LNCAP (cell line): ENCODE measurements at regions not wholly inside any gene's neighbourhood (a gene's known extent, or its start where the extent isn't known, plus 50 kb on each side); places are given as distances from the start of the nearest gene placed in this dataset.

ENCODE experiments used
- TF ChIP-seq, protein P1 (sequence below): fragments of 450-650 bp; IDR thresholded peaks from 2 replicates; pipeline ENCODE4 v1.5.1; 2017; ENCODE audit warnings: mild to moderate bottlenecking

DNA sequence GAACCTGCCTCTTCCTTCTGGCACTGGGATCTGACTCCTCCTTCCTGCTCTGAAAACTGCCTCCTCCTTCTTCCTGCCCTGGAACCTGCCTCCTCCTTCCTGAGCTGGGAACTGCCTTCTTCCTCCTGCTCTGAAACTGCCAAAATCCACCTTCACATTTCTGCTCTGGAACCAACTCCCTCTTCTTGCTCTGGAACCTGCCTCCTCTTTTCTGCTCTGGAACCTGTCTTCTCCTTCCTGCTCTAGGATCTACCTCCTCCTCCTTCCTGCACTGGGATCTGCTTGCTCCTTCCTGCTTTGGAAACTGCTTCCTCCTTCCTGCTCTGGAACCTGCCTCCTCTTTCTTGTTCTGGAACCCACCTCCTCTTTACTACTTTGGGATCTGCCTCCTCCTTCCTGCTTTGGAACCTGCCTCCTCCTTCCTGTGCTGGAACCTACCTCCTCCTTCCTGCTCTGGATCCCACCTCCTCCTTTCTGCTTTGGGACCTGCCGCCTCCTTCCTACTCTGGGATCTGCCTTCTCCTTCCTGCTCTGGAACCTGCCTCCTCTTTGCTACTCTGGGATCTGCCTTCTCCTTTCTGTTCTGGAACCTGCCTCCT, 315.5 kb downstream of the PRL start:
- TF ChIP-seq, protein P1, sequence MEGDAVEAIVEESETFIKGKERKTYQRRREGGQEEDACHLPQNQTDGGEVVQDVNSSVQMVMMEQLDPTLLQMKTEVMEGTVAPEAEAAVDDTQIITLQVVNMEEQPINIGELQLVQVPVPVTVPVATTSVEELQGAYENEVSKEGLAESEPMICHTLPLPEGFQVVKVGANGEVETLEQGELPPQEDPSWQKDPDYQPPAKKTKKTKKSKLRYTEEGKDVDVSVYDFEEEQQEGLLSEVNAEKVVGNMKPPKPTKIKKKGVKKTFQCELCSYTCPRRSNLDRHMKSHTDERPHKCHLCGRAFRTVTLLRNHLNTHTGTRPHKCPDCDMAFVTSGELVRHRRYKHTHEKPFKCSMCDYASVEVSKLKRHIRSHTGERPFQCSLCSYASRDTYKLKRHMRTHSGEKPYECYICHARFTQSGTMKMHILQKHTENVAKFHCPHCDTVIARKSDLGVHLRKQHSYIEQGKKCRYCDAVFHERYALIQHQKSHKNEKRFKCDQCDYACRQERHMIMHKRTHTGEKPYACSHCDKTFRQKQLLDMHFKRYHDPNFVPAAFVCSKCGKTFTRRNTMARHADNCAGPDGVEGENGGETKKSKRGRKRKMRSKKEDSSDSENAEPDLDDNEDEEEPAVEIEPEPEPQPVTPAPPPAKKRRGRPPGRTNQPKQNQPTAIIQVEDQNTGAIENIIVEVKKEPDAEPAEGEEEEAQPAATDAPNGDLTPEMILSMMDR = no peak

DNA sequence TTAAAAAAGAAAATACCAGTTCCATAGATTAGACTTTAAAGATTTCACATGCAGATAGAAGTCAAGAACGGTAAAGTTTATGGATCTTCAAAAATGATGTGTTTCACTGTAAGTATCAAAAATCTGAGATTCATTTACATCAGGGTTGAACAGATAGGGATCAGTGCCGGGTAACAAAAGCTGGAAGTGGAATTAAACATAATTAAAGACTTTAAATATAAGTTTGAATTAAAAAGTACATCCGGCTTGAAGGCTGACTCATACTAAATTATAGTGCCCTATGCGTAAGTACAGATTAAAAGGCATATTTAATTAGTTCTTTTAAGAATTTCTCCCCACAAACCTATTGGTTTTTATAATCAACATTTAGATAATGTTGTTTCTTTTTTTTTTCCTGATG, 312.7 kb downstream of the PRL start:
- TF ChIP-seq, protein P1 = no peak

DNA sequence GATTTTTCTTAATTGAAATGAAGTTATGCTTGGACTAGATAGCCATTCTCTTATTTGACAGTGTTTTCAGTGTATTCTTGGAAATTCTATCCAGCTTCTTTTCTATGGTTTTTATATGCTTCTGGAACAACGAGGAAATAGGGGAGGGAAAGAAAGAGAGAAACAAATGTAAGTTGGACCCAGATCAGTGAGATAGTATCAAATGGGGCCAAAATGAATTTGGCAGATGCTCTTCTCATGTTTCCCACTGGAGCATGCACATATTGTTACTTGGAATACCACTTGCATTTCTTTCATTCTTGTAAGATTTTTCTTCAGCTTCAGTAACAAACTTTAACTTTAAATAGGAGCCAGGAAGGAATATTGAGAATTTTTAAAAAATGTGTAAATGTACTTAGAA, 312.3 kb downstream of the PRL start:
- TF ChIP-seq, protein P1 = no peak

DNA sequence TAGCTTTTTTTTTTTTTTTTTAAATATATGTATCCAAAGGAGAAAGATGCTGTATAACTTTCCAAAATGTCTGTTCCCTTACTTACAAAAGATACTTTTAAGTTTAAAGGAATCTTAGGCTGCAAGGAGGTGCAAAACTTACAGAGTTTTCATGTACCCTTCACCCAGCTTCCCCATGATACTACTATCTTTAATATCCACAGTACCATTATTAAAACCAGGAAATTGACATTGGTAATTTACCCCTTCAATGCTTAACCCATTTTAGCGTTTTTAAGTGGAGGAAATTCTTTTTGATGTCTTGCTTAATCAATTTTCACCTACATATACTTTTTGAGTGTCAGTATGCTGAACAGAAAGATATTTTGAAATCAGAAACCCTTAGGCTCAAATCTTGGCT, 310.9 kb downstream of the PRL start:
- TF ChIP-seq, protein P1 = no peak

DNA sequence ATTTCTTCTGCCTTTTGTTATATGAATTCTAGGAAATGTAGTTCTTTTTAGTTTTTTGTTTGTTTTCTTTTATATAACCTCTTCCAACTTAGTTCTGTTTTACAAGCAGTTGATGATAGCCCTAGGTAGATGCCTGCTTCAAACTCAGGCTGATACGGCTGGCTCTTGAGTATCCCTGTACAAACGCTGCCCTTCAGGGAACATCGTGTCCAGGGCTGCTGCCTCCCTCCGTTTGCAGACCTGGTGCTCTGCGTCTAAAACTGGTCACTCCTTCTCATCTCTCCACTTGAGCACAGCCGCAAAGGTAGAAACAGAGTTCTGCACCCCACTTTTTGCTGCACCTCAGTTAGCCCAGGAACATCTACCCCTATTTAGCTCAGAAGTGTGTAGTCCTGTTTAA, 310.1 kb downstream of the PRL start:
- TF ChIP-seq, protein P1 = no peak

DNA sequence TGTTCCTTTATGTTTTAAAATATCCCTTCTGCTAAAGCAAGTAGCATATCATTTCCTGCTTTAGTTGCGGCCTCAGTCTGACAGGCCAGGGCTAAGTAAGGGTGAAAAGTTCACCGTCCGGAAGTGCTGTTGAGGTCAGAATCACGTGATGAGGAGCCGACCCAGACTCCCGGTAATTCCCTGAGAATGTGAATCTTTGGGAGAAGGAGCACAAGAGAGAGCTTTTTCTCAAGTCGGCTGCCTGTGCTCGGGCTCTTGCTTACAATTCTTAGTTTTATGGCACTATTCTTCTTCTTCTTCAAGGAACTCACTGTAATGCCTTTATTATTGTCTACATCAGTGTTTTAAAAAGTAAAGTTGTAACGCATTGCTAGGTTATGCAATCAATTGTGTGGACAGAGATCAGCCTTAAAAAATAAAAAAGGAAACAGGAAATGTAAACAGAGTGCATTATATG, 309.3 kb downstream of the PRL start:
- TF ChIP-seq, protein P1 = no peak

DNA sequence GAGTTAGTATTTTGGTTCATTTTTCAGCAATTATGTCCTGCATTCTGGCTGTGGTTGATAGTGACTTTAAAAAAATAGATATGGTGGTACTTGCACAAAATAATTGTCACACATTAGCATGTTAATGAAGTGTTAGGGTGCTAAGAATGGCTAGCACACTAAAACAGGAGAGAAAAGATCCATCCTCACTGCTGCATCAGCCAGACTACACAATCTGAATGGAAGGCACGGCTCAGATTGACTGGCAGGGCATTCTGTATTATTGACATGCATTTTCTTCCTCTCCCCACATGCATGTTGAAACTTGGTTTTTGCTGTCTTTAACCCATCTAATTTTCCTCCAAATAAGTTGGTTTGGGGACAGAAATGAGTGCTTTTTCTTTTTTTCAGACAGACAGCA, 306.3 kb downstream of the PRL start:
- TF ChIP-seq, protein P1 = no peak
